ENCODE measurements at regions not wholly inside any gene's neighbourhood (a gene's known extent, or its start where the extent isn't known, plus 50 kb on each side); places are given as distances from the start of the nearest gene placed in this dataset.
A peak's percentile ranks its signal among the peaks of the same experiment; 100 is the strongest.

GRCh38 chr4:96016634-96017299 lies 176.9 kb downstream of the PDHA2 start:
- no peak for TF ChIP-seq CTCF (IDR thresholded peaks at IDR 0.05; ENCODE audit: low read depth, low read length, missing control alignments)
- no peak for DNase-seq (ENCODE audit: low read depth)
- no peak overlapping the region for H3K4me3 ChIP-seq (ENCODE audit: low read depth, low read length)

- no peak for TF ChIP-seq CTCF (IDR thresholded peaks at IDR 0.05; ENCODE audit: low read depth, low read length, missing control alignments)
- H3K4me3 ChIP-seq (ENCODE audit: low read depth, low read length): no peak overlapping the region
- no peak for DNase-seq (ENCODE audit: low read depth)
Measured at GRCh38 chr4:96025011-96025410, 185.1 kb downstream of the PDHA2 start.

GRCh38 chr4:96035727-96036126 lies 195.8 kb downstream of the PDHA2 start:
- TF ChIP-seq CTCF (IDR thresholded peaks at IDR 0.05; ENCODE audit: low read depth, low read length, missing control alignments): peak; percentile 18
- no peak for DNase-seq (ENCODE audit: low read depth)
- no peak overlapping the region for H3K4me3 ChIP-seq (ENCODE audit: low read depth, low read length)

GRCh38 chr4:96036781-96037180 lies 196.9 kb downstream of the PDHA2 start:
- no peak for TF ChIP-seq CTCF (IDR thresholded peaks at IDR 0.05; ENCODE audit: low read depth, low read length, missing control alignments)
- H3K4me3 ChIP-seq (ENCODE audit: low read depth, low read length): no peak overlapping the region
- no peak for DNase-seq (ENCODE audit: low read depth)

GRCh38 chr4:96037705-96038104 lies 197.8 kb downstream of the PDHA2 start:
- no peak for DNase-seq (ENCODE audit: low read depth)
- TF ChIP-seq CTCF (IDR thresholded peaks at IDR 0.05; ENCODE audit: low read depth, low read length, missing control alignments): no peak
- H3K4me3 ChIP-seq (ENCODE audit: low read depth, low read length): no peak overlapping the region

GRCh38 chr4:96039217-96039616 lies 199.3 kb downstream of the PDHA2 start:
- no peak for DNase-seq (ENCODE audit: low read depth)
- H3K4me3 ChIP-seq (ENCODE audit: low read depth, low read length): no peak overlapping the region
- no peak for TF ChIP-seq CTCF (IDR thresholded peaks at IDR 0.05; ENCODE audit: low read depth, low read length, missing control alignments)

- DNase-seq (ENCODE audit: low read depth): no peak
- TF ChIP-seq CTCF (IDR thresholded peaks at IDR 0.05; ENCODE audit: low read depth, low read length, missing control alignments): no peak
- no peak overlapping the region for H3K4me3 ChIP-seq (ENCODE audit: low read depth, low read length)
Measured at GRCh38 chr4:96039803-96040436, 200.0 kb downstream of the PDHA2 start.

All from GM12864 (cell line).